Stimulated activated naive B cell treated with anti-CD40 and anti-IgM and Interleukin-4, amounts not matched to agents 10 μg/mL and 1 μg/mL and 100 μg/mL, for 72 hours (primary cell): ENCODE measurements at regions not wholly inside any gene's neighbourhood (a gene's known extent, or its start where the extent isn't known, plus 50 kb on each side); places are given as distances from the start of the nearest gene placed in this dataset.
"Not testable (repeated sequence)": the region's sequence is repeated elsewhere in the genome, so short reads cannot be mapped to it uniquely, and the experiment has no call there.

ENCODE experiments used
- ATAC-seq, 2 donors: fragments of 150-1000 bp; cut with Tn5 transposase; replicated peaks; 2 replicates each; pipeline ENCODE4 v1.10.0; 2021; ENCODE audit warnings: moderate library complexity in 1 of 2
- DNase-seq: peaks from one replicate; pipeline ENCODE4 v3.0.0; 2021
- H3K27ac Mint-ChIP-seq: one replicate; pipeline ENCODE4 v1.8.0; 2022; ENCODE audit warnings: mild to moderate bottlenecking, mixed read lengths
- H3K27me3 Mint-ChIP-seq, 2 donors: one replicate each; pipeline ENCODE4 v1.8.0; 2022; ENCODE audit warnings: mixed read lengths in 2 of 2
- H3K36me3 Mint-ChIP-seq, 2 donors: one replicate each; pipeline ENCODE4 v1.8.0; 2022; ENCODE audit warnings: mixed read lengths in 2 of 2, mild to moderate bottlenecking in 1 of 2
- H3K4me1 Mint-ChIP-seq, 2 donors: one replicate each; pipeline ENCODE4 v1.8.0; 2022; ENCODE audit warnings: mixed read lengths in 2 of 2, mild to moderate bottlenecking in 1 of 2
- H3K4me3 Mint-ChIP-seq, 2 donors: one replicate each; pipeline ENCODE4 v1.8.0; 2022; ENCODE audit warnings: mild to moderate bottlenecking in 2 of 2, mixed read lengths in 2 of 2, moderate library complexity in 1 of 2
- H3K9me3 Mint-ChIP-seq, 2 donors: one replicate each; pipeline ENCODE4 v1.8.0; 2022; ENCODE audit warnings: mixed read lengths in 2 of 2, mild to moderate bottlenecking in 1 of 2

- H3K27me3 Mint-ChIP-seq = no peaks in the 10 kb centered on the region
- no peaks in the 10 kb centered on the region for H3K4me1 Mint-ChIP-seq
- ATAC-seq = no peak
- no peak overlapping the region for H3K27ac Mint-ChIP-seq
- H3K9me3 Mint-ChIP-seq = peaks cover 4% of the 10 kb centered on the region in 2 donors
- no peak overlapping the region for H3K4me3 Mint-ChIP-seq
- no peaks in the 10 kb centered on the region for H3K36me3 Mint-ChIP-seq
- DNase-seq = no peak
Measured at GRCh38 chr7:119596651-119597050, 676.3 kb upstream of the KCND2 start.

- no peak overlapping the region for H3K27ac Mint-ChIP-seq
- no peak overlapping the region for H3K4me3 Mint-ChIP-seq
- H3K36me3 Mint-ChIP-seq = no peaks in the 10 kb centered on the region
- ATAC-seq (no peak), DNase-seq (no peak)
- H3K27me3 Mint-ChIP-seq = no peaks in the 10 kb centered on the region
- H3K9me3 Mint-ChIP-seq = peaks cover 1 to 3% of the 10 kb centered on the region in 2 donors
- H3K4me1 Mint-ChIP-seq = no peaks in the 10 kb centered on the region
Measured at GRCh38 chr7:119606297-119606696, 666.7 kb upstream of the KCND2 start.

GRCh38 chr7:119620769-119621168 lies 652.2 kb upstream of the KCND2 start:
- no peak overlapping the region for H3K4me3 Mint-ChIP-seq
- H3K27me3 Mint-ChIP-seq = no peaks in the 10 kb centered on the region
- DNase-seq (no peak), ATAC-seq (no peak)
- H3K36me3 Mint-ChIP-seq = no peaks in the 10 kb centered on the region
- no peaks in the 10 kb centered on the region for H3K4me1 Mint-ChIP-seq
- no peak overlapping the region for H3K27ac Mint-ChIP-seq
- H3K9me3 Mint-ChIP-seq = peaks cover 4 to 10% of the 10 kb centered on the region in 2 donors

GRCh38 chr7:119623427-119623826 lies 649.5 kb upstream of the KCND2 start:
- Mint-ChIP-seq H3K9me3 (peaks cover 0 to 6% of the 10 kb centered on the region in 2 donors), H3K36me3 (no peaks in the 10 kb centered on the region), H3K27ac (no peak overlapping the region), H3K27me3 (no peaks in the 10 kb centered on the region), H3K4me1 (no peaks in the 10 kb centered on the region), H3K4me3 (no peak overlapping the region)
- ATAC-seq (no peak), DNase-seq (no peak)

- Mint-ChIP-seq H3K27me3 (no peaks in the 10 kb centered on the region), H3K27ac (no peak overlapping the region), H3K4me3 (no peak overlapping the region), H3K36me3 (no peaks in the 10 kb centered on the region), H3K9me3 (peaks cover 0 to 2% of the 10 kb centered on the region in 2 donors), H3K4me1 (no peaks in the 10 kb centered on the region)
- no peak for DNase-seq
- no peak for ATAC-seq
Measured at GRCh38 chr7:119630406-119630969, 642.5 kb upstream of the KCND2 start.

GRCh38 chr7:119633812-119634211 lies 639.2 kb upstream of the KCND2 start:
- H3K27ac Mint-ChIP-seq, ATAC-seq, H3K4me3 Mint-ChIP-seq, H3K36me3 Mint-ChIP-seq, H3K9me3 Mint-ChIP-seq, H3K4me1 Mint-ChIP-seq, H3K27me3 Mint-ChIP-seq, DNase-seq: not testable (repeated sequence)

- ATAC-seq (no peak), DNase-seq (no peak)
- Mint-ChIP-seq H3K4me3 (no peak overlapping the region), H3K27me3 (no peaks in the 10 kb centered on the region), H3K27ac (no peak overlapping the region), H3K9me3 (peaks cover 4 to 7% of the 10 kb centered on the region in 2 donors), H3K36me3 (no peaks in the 10 kb centered on the region), H3K4me1 (no peaks in the 10 kb centered on the region)
Measured at GRCh38 chr7:119640326-119640725, 632.6 kb upstream of the KCND2 start.

GRCh38 chr7:119640861-119641260 lies 632.1 kb upstream of the KCND2 start:
- Mint-ChIP-seq H3K36me3 (no peaks in the 10 kb centered on the region), H3K27me3 (no peaks in the 10 kb centered on the region), H3K27ac (no peak overlapping the region), H3K4me1 (no peaks in the 10 kb centered on the region), H3K9me3 (peaks cover 4 to 8% of the 10 kb centered on the region in 2 donors), H3K4me3 (no peak overlapping the region)
- DNase-seq (no peak), ATAC-seq (no peak)

- Mint-ChIP-seq H3K4me1 (no peaks in the 10 kb centered on the region), H3K4me3 (no peak overlapping the region), H3K9me3 (peaks cover 0 to 6% of the 10 kb centered on the region in 2 donors), H3K27me3 (no peaks in the 10 kb centered on the region), H3K27ac (no peak overlapping the region), H3K36me3 (no peaks in the 10 kb centered on the region)
- DNase-seq = no peak
- no peak for ATAC-seq
Measured at GRCh38 chr7:119643558-119643957, 629.4 kb upstream of the KCND2 start.

GRCh38 chr7:119647286-119647685 lies 625.7 kb upstream of the KCND2 start:
- no peaks in the 10 kb centered on the region for H3K4me1 Mint-ChIP-seq
- H3K9me3 Mint-ChIP-seq = peaks cover 1 to 8% of the 10 kb centered on the region in 2 donors
- no peak overlapping the region for H3K4me3 Mint-ChIP-seq
- no peaks in the 10 kb centered on the region for H3K36me3 Mint-ChIP-seq
- H3K27me3 Mint-ChIP-seq = no peaks in the 10 kb centered on the region
- DNase-seq (no peak), ATAC-seq (no peak)
- no peak overlapping the region for H3K27ac Mint-ChIP-seq

GRCh38 chr7:119648752-119649151 lies 624.2 kb upstream of the KCND2 start:
- not testable (repeated sequence) for ATAC-seq, H3K4me1 Mint-ChIP-seq, H3K27me3 Mint-ChIP-seq, H3K9me3 Mint-ChIP-seq, H3K4me3 Mint-ChIP-seq, H3K36me3 Mint-ChIP-seq, H3K27ac Mint-ChIP-seq, DNase-seq

GRCh38 chr7:119660080-119660479 lies 612.9 kb upstream of the KCND2 start:
- no peaks in the 10 kb centered on the region for H3K36me3 Mint-ChIP-seq
- ATAC-seq (no peak), DNase-seq (no peak)
- H3K27me3 Mint-ChIP-seq = no peaks in the 10 kb centered on the region
- H3K4me1 Mint-ChIP-seq = no peaks in the 10 kb centered on the region
- no peaks in the 10 kb centered on the region for H3K9me3 Mint-ChIP-seq
- H3K4me3 Mint-ChIP-seq = no peak overlapping the region
- no peak overlapping the region for H3K27ac Mint-ChIP-seq

- DNase-seq (no peak), ATAC-seq (no peak)
- H3K4me3 Mint-ChIP-seq = no peak overlapping the region
- H3K4me1 Mint-ChIP-seq = no peaks in the 10 kb centered on the region
- H3K27ac Mint-ChIP-seq = no peak overlapping the region
- no peaks in the 10 kb centered on the region for H3K36me3 Mint-ChIP-seq
- H3K9me3 Mint-ChIP-seq = no peaks in the 10 kb centered on the region
- H3K27me3 Mint-ChIP-seq = no peaks in the 10 kb centered on the region
Measured at GRCh38 chr7:119664601-119665000, 608.4 kb upstream of the KCND2 start.

GRCh38 chr7:119665796-119666195 lies 607.2 kb upstream of the KCND2 start:
- H3K4me3 Mint-ChIP-seq = no peak overlapping the region
- no peak for DNase-seq
- no peak overlapping the region for H3K27ac Mint-ChIP-seq
- no peaks in the 10 kb centered on the region for H3K4me1 Mint-ChIP-seq
- H3K9me3 Mint-ChIP-seq = no peaks in the 10 kb centered on the region
- no peaks in the 10 kb centered on the region for H3K27me3 Mint-ChIP-seq
- ATAC-seq = no peak
- H3K36me3 Mint-ChIP-seq = no peaks in the 10 kb centered on the region

GRCh38 chr7:119681336-119681735 lies 591.6 kb upstream of the KCND2 start:
- no peak for DNase-seq
- Mint-ChIP-seq H3K36me3 (no peaks in the 10 kb centered on the region), H3K4me1 (no peaks in the 10 kb centered on the region), H3K27me3 (no peaks in the 10 kb centered on the region), H3K27ac (no peak overlapping the region), H3K9me3 (no peaks in the 10 kb centered on the region), H3K4me3 (no peak overlapping the region)
- no peak for ATAC-seq

- Mint-ChIP-seq H3K27ac (no peak overlapping the region), H3K27me3 (no peaks in the 10 kb centered on the region), H3K9me3 (peaks cover 0 to 3% of the 10 kb centered on the region in 2 donors), H3K4me1 (no peaks in the 10 kb centered on the region), H3K36me3 (no peaks in the 10 kb centered on the region), H3K4me3 (no peak overlapping the region)
- DNase-seq (no peak), ATAC-seq (no peak)
Measured at GRCh38 chr7:119684763-119685162, 588.2 kb upstream of the KCND2 start.
